ENCODE measurements at regions not wholly inside any gene's neighbourhood (a gene's known extent, or its start where the extent isn't known, plus 50 kb on each side); places are given as distances from the start of the nearest gene placed in this dataset.

DNA sequence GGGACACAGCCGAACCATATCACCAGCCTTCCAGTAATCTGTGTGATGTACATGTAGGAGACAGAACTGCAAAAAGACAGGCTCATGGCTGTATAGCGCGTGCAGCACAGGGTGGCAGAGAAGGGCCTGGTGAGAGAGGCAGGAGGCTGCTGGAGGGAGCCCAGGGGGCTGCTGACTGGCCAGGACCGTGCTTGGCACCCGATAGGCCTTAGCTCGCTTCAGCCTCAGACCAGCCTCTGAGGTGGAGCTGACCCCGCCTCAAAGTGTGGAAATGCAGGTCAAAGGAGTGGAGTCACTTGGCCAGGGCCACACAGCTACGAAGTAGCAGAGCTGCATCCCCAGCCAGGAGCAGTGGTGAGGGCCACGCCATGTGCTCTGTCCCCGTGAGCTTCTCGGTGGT is 707.6 kb downstream of the QKI start:
- no peak for TF ChIP-seq MAFK (IDR thresholded peaks at IDR 0.05; ENCODE audit: low read depth, low read length)
- TF ChIP-seq, protein P1, sequence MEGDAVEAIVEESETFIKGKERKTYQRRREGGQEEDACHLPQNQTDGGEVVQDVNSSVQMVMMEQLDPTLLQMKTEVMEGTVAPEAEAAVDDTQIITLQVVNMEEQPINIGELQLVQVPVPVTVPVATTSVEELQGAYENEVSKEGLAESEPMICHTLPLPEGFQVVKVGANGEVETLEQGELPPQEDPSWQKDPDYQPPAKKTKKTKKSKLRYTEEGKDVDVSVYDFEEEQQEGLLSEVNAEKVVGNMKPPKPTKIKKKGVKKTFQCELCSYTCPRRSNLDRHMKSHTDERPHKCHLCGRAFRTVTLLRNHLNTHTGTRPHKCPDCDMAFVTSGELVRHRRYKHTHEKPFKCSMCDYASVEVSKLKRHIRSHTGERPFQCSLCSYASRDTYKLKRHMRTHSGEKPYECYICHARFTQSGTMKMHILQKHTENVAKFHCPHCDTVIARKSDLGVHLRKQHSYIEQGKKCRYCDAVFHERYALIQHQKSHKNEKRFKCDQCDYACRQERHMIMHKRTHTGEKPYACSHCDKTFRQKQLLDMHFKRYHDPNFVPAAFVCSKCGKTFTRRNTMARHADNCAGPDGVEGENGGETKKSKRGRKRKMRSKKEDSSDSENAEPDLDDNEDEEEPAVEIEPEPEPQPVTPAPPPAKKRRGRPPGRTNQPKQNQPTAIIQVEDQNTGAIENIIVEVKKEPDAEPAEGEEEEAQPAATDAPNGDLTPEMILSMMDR (conservative IDR thresholded peaks at IDR 0.05; ENCODE audit: low read depth, low read length) = no peak
- no peak for TF ChIP-seq RAD21 (IDR thresholded peaks at IDR 0.05; ENCODE audit: low read length)

Data from IMR-90 (cell line).